ENCODE measurements at regions not wholly inside any gene's neighbourhood (a gene's known extent, or its start where the extent isn't known, plus 50 kb on each side); places are given as distances from the start of the nearest gene placed in this dataset.

GRCh38 chr16:79933603-79934002 lies 333.1 kb upstream of the MAF start:
- no peak for DNase-seq (ENCODE audit: low spot score)

GRCh38 chr16:79932572-79932971 lies 332.0 kb upstream of the MAF start:
- no peak for DNase-seq (ENCODE audit: low spot score)

- no peak for DNase-seq (ENCODE audit: low spot score)
Observed at GRCh38 chr16:79931721-79932120, 331.2 kb upstream of the MAF start.

GRCh38 chr16:79929260-79929965 lies 328.9 kb upstream of the MAF start:
- DNase-seq (ENCODE audit: low spot score) = no peak

GRCh38 chr16:79928142-79928873 lies 327.8 kb upstream of the MAF start:
- no peak for DNase-seq (ENCODE audit: low spot score)

GRCh38 chr16:79926451-79927205 lies 326.1 kb upstream of the MAF start:
- no peak for DNase-seq (ENCODE audit: low spot score)

GRCh38 chr16:79923431-79923830 lies 322.9 kb upstream of the MAF start:
- DNase-seq (ENCODE audit: low spot score) = no peak

- DNase-seq (ENCODE audit: low spot score) = no peak
Observed at GRCh38 chr16:79920685-79921084, 320.1 kb upstream of the MAF start.

GRCh38 chr16:79918916-79919315 lies 318.4 kb upstream of the MAF start:
- no peak for DNase-seq (ENCODE audit: low spot score)

GRCh38 chr16:79915761-79916160 lies 315.2 kb upstream of the MAF start:
- DNase-seq (ENCODE audit: low spot score) = no peak

- no peak for DNase-seq (ENCODE audit: low spot score)
Observed at GRCh38 chr16:79914961-79915720, 314.6 kb upstream of the MAF start.

- no peak for DNase-seq (ENCODE audit: low spot score)
Observed at GRCh38 chr16:79912592-79913310, 312.2 kb upstream of the MAF start.

GRCh38 chr16:79911660-79912059 lies 311.1 kb upstream of the MAF start:
- no peak for DNase-seq (ENCODE audit: low spot score)

- no peak for DNase-seq (ENCODE audit: low spot score)
Observed at GRCh38 chr16:79909571-79909970, 309.0 kb upstream of the MAF start.

GRCh38 chr16:79903471-79903870 lies 302.9 kb upstream of the MAF start:
- no peak for DNase-seq (ENCODE audit: low spot score)

- DNase-seq (ENCODE audit: low spot score) = no peak
Observed at GRCh38 chr16:79902351-79902750, 301.8 kb upstream of the MAF start.

- DNase-seq (ENCODE audit: low spot score) = no peak
Observed at GRCh38 chr16:79901522-79901921, 301.0 kb upstream of the MAF start.

- DNase-seq (ENCODE audit: low spot score) = no peak
Observed at GRCh38 chr16:79899716-79900115, 299.2 kb upstream of the MAF start.

GRCh38 chr16:79899316-79899715 lies 298.8 kb upstream of the MAF start:
- DNase-seq (ENCODE audit: low spot score) = no peak

- DNase-seq (ENCODE audit: low spot score) = no peak
Observed at GRCh38 chr16:79898703-79899102, 298.2 kb upstream of the MAF start.

GRCh38 chr16:79897453-79898146 lies 297.1 kb upstream of the MAF start:
- DNase-seq (ENCODE audit: low spot score) = no peak
